Uterus (tissue), 2 donors: ENCODE measurements at regions not wholly inside any gene's neighbourhood (a gene's known extent, or its start where the extent isn't known, plus 50 kb on each side); places are given as distances from the start of the nearest gene placed in this dataset.

Experiments
- POLR2A ChIP-seq, 2 donors: fragments of 450-650 bp; IDR thresholded peaks; one replicate each; pipeline ENCODE4 v1.6.1; 2016; ENCODE audit warnings: antibody characterized with exemption in 2 of 2, mild to moderate bottlenecking in 1 of 2, moderate library complexity in 1 of 2
- TF ChIP-seq, protein P1 (sequence below), 4 experiments: fragments of 200-600 bp in 2 of 4; fragments of 450-650 bp in 2 of 4; sonication (generic) in 2 of 4; IDR thresholded peaks; one replicate each; pipeline ENCODE4 v1.5.1; 2016 to 2019; ENCODE audit warnings: antibody characterized with exemption in 4 of 4, mild to moderate bottlenecking in 2 of 4, moderate library complexity in 1 of 4

DNA sequence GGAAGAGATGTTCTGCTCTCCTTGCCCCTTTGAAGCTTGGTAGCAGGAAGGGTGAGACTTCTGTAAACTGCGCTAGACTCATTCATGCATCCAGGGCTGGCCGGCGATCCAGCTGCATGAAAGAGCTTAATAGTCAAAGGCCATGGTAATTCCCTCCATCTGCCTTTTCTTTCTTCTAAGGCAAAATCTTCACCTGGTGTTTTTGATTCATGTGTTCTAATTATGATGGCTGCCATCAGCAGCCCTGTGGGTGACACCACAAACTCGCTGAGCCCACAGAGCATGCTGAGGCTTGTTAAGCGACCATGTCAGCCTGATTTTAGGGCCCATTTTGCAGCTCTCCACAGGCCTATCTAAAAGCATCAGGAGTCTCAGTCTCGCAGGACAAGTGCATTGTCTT is 450.1 kb upstream of the TENM3 start:
- TF ChIP-seq, protein P1, sequence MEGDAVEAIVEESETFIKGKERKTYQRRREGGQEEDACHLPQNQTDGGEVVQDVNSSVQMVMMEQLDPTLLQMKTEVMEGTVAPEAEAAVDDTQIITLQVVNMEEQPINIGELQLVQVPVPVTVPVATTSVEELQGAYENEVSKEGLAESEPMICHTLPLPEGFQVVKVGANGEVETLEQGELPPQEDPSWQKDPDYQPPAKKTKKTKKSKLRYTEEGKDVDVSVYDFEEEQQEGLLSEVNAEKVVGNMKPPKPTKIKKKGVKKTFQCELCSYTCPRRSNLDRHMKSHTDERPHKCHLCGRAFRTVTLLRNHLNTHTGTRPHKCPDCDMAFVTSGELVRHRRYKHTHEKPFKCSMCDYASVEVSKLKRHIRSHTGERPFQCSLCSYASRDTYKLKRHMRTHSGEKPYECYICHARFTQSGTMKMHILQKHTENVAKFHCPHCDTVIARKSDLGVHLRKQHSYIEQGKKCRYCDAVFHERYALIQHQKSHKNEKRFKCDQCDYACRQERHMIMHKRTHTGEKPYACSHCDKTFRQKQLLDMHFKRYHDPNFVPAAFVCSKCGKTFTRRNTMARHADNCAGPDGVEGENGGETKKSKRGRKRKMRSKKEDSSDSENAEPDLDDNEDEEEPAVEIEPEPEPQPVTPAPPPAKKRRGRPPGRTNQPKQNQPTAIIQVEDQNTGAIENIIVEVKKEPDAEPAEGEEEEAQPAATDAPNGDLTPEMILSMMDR (IDR thresholded peaks at IDR 0.05): no peak
- TF ChIP-seq POLR2A (IDR thresholded peaks at IDR 0.05): no peak
